CD4-positive, CD25-positive, alpha-beta regulatory T cell (primary cell): ENCODE measurements at regions not wholly inside any gene's neighbourhood (a gene's known extent, or its start where the extent isn't known, plus 50 kb on each side); places are given as distances from the start of the nearest gene placed in this dataset.

ENCODE experiments used
- ATAC-seq, 2 donors: fragments of 150-1000 bp; cut with Tn5 transposase; one replicate each; pipeline ENCODE4 v1.10.0; 2021; ENCODE audit warnings: low read depth in 2 of 2, moderate number of reproducible peaks in 2 of 2, moderate library complexity in 1 of 2
- DNase-seq, 3 donors: peaks; one replicate each; pipeline versions ENCODE4 v3.0.0 to v3.0.0-alpha.2; 2012 to 2022; ENCODE audit warnings: mixed read lengths in 1 of 3
- H3K27ac ChIP-seq: one replicate; pipeline ENCODE4 v1.7.0; 2013; ENCODE audit warnings: mild to moderate bottlenecking, low read length; ENCODE audit not compliant: insufficient read depth, poor library complexity, severe bottlenecking
- H3K27me3 ChIP-seq: one replicate; pipeline ENCODE4 v1.7.0; 2013; ENCODE audit warnings: low read length; ENCODE audit not compliant: control insufficient read depth, insufficient read depth
- H3K36me3 ChIP-seq: one replicate; pipeline ENCODE4 v1.7.0; 2013; ENCODE audit warnings: mild to moderate bottlenecking, low read length, moderate library complexity; ENCODE audit not compliant: control insufficient read depth, insufficient read depth
- H3K4me1 ChIP-seq: 2 replicates; pipeline ENCODE4 v1.7.0; 2013; ENCODE audit warnings: mild to moderate bottlenecking, low read length; ENCODE audit not compliant: insufficient read depth, control insufficient read depth, poor library complexity, severe bottlenecking
- H3K4me3 ChIP-seq: one replicate; pipeline ENCODE4 v1.7.0; 2013; ENCODE audit warnings: low read depth, mild to moderate bottlenecking, low read length, moderate library complexity
- H3K9me3 ChIP-seq, 2 experiments: 1 replicate in 1 of 2; 2 replicates in 1 of 2; pipeline ENCODE4 v1.7.0; 2013; ENCODE audit warnings: low read length in 2 of 2, mild to moderate bottlenecking in 1 of 2, moderate library complexity in 1 of 2; ENCODE audit not compliant: control insufficient read depth in 2 of 2
- H3K27ac Mint-ChIP-seq, 3 donors: one replicate each; pipeline ENCODE4 v1.8.0; 2020 to 2022; ENCODE audit warnings: mild to moderate bottlenecking in 3 of 3, mixed read lengths in 3 of 3, moderate library complexity in 2 of 3
- H3K27me3 Mint-ChIP-seq: one replicate; pipeline ENCODE4 v1.8.0; 2022; ENCODE audit warnings: mild to moderate bottlenecking, mixed read lengths
- H3K36me3 Mint-ChIP-seq: one replicate; pipeline ENCODE4 v1.8.0; 2020; ENCODE audit warnings: mixed read lengths
- H3K4me1 Mint-ChIP-seq, 4 donors: one replicate each; pipeline ENCODE4 v1.8.0; 2020 to 2022; ENCODE audit warnings: mixed read lengths in 4 of 4, mild to moderate bottlenecking in 1 of 4
- H3K4me3 Mint-ChIP-seq, 4 donors: one replicate each; pipeline ENCODE4 v1.8.0; 2020 to 2022; ENCODE audit warnings: mild to moderate bottlenecking in 4 of 4, mixed read lengths in 4 of 4, moderate library complexity in 3 of 4
- H3K9me3 Mint-ChIP-seq, 7 donors: one replicate each; pipeline ENCODE4 v1.8.0; 2020 to 2022; ENCODE audit warnings: mixed read lengths in 7 of 7, mild to moderate bottlenecking in 3 of 7, moderate library complexity in 2 of 7

GRCh38 chr2:19028587-19029375, 329.6 kb downstream of the OSR1 start:
- H3K4me3 Mint-ChIP-seq = no peak overlapping the region
- peaks cover 0 to 2% (median 0%) of the 10 kb centered on the region in 7 donors for H3K9me3 Mint-ChIP-seq
- Histone ChIP-seq H3K27ac (no peak overlapping the region), H3K4me1 (no peaks in the 10 kb centered on the region), H3K27me3 (no peaks in the 10 kb centered on the region), H3K4me3 (no peak overlapping the region), H3K36me3 (no peaks in the 10 kb centered on the region), H3K9me3 (no peaks in the 10 kb centered on the region)
- H3K27me3 Mint-ChIP-seq = no peaks in the 10 kb centered on the region
- ATAC-seq (no peak), DNase-seq (no peak)
- H3K27ac Mint-ChIP-seq = no peak overlapping the region
- H3K36me3 Mint-ChIP-seq = no peaks in the 10 kb centered on the region
- H3K4me1 Mint-ChIP-seq = no peaks in the 10 kb centered on the region

- Histone ChIP-seq H3K4me1 (no peaks in the 10 kb centered on the region), H3K27ac (no peak overlapping the region), H3K4me3 (no peak overlapping the region), H3K9me3 (no peaks in the 10 kb centered on the region), H3K36me3 (no peaks in the 10 kb centered on the region), H3K27me3 (no peaks in the 10 kb centered on the region)
- H3K36me3 Mint-ChIP-seq = no peaks in the 10 kb centered on the region
- H3K27ac Mint-ChIP-seq = no peak overlapping the region
- no peaks in the 10 kb centered on the region for H3K27me3 Mint-ChIP-seq
- peaks cover 0 to 5% (median 0%) of the 10 kb centered on the region in 7 donors for H3K9me3 Mint-ChIP-seq
- no peaks in the 10 kb centered on the region for H3K4me1 Mint-ChIP-seq
- H3K4me3 Mint-ChIP-seq = no peak overlapping the region
- ATAC-seq (no peak), DNase-seq (no peak)
Observed at GRCh38 chr2:19027626-19028025, 330.8 kb downstream of the OSR1 start.

GRCh38 chr2:19026261-19026660, 332.2 kb downstream of the OSR1 start:
- H3K27ac Mint-ChIP-seq = no peak overlapping the region
- Histone ChIP-seq H3K27ac (no peak overlapping the region), H3K4me1 (no peaks in the 10 kb centered on the region), H3K27me3 (no peaks in the 10 kb centered on the region), H3K9me3 (no peaks in the 10 kb centered on the region), H3K36me3 (no peaks in the 10 kb centered on the region), H3K4me3 (no peak overlapping the region)
- no peaks in the 10 kb centered on the region for H3K27me3 Mint-ChIP-seq
- no peak overlapping the region for H3K4me3 Mint-ChIP-seq
- H3K9me3 Mint-ChIP-seq = peaks cover 0 to 7% (median 0%) of the 10 kb centered on the region in 7 donors
- H3K36me3 Mint-ChIP-seq = no peaks in the 10 kb centered on the region
- ATAC-seq (no peak), DNase-seq (no peak)
- H3K4me1 Mint-ChIP-seq = no peaks in the 10 kb centered on the region

GRCh38 chr2:19022334-19022733, 336.1 kb downstream of the OSR1 start:
- DNase-seq (no peak), ATAC-seq (no peak)
- Mint-ChIP-seq H3K9me3 (peaks cover 0 to 14% (median 4%) of the 10 kb centered on the region in 7 donors), H3K4me1 (no peaks in the 10 kb centered on the region), H3K4me3 (no peak overlapping the region), H3K36me3 (no peaks in the 10 kb centered on the region), H3K27me3 (no peaks in the 10 kb centered on the region), H3K27ac (no peak overlapping the region)
- Histone ChIP-seq H3K9me3 (no peaks in the 10 kb centered on the region), H3K4me3 (no peak overlapping the region), H3K27ac (no peak overlapping the region), H3K4me1 (no peaks in the 10 kb centered on the region), H3K27me3 (no peaks in the 10 kb centered on the region), H3K36me3 (no peaks in the 10 kb centered on the region)

GRCh38 chr2:19021721-19022120, 336.7 kb downstream of the OSR1 start:
- no peak overlapping the region for H3K4me3 Mint-ChIP-seq
- peaks cover 0 to 19% (median 4%) of the 10 kb centered on the region in 7 donors for H3K9me3 Mint-ChIP-seq
- Histone ChIP-seq H3K9me3 (no peaks in the 10 kb centered on the region), H3K36me3 (no peaks in the 10 kb centered on the region), H3K27me3 (no peaks in the 10 kb centered on the region), H3K4me1 (no peaks in the 10 kb centered on the region), H3K4me3 (no peak overlapping the region), H3K27ac (no peak overlapping the region)
- H3K4me1 Mint-ChIP-seq = no peaks in the 10 kb centered on the region
- H3K36me3 Mint-ChIP-seq = no peaks in the 10 kb centered on the region
- ATAC-seq (no peak), DNase-seq (no peak)
- no peak overlapping the region for H3K27ac Mint-ChIP-seq
- no peaks in the 10 kb centered on the region for H3K27me3 Mint-ChIP-seq

GRCh38 chr2:19021100-19021476, 337.3 kb downstream of the OSR1 start:
- no peaks in the 10 kb centered on the region for H3K4me1 ChIP-seq
- ATAC-seq (no peak), DNase-seq (no peak)
- no peaks in the 10 kb centered on the region for H3K36me3 ChIP-seq
- Mint-ChIP-seq H3K4me3 (no peak overlapping the region), H3K36me3 (no peaks in the 10 kb centered on the region), H3K9me3 (peaks cover 0 to 24% (median 7%) of the 10 kb centered on the region in 7 donors), H3K27me3 (no peaks in the 10 kb centered on the region), H3K27ac (no peak overlapping the region), H3K4me1 (no peaks in the 10 kb centered on the region)
- no peaks in the 10 kb centered on the region for H3K27me3 ChIP-seq
- no peak overlapping the region for H3K27ac ChIP-seq
- no peak overlapping the region for H3K4me3 ChIP-seq
- H3K9me3 ChIP-seq = no peaks in the 10 kb centered on the region

- Histone ChIP-seq H3K36me3 (no peaks in the 10 kb centered on the region), H3K4me1 (no peaks in the 10 kb centered on the region), H3K27ac (no peak overlapping the region), H3K4me3 (no peak overlapping the region), H3K9me3 (no peaks in the 10 kb centered on the region), H3K27me3 (no peaks in the 10 kb centered on the region)
- Mint-ChIP-seq H3K9me3 (peaks cover 1 to 29% (median 7%) of the 10 kb centered on the region in 7 donors), H3K36me3 (no peaks in the 10 kb centered on the region), H3K27ac (no peak overlapping the region), H3K4me1 (no peaks in the 10 kb centered on the region), H3K27me3 (no peaks in the 10 kb centered on the region), H3K4me3 (no peak overlapping the region)
- DNase-seq = no peak
- no peak for ATAC-seq
Observed at GRCh38 chr2:19020144-19021099, 338.0 kb downstream of the OSR1 start.
